CMK (cell line): ENCODE measurements at regions not wholly inside any gene's neighbourhood (a gene's known extent, or its start where the extent isn't known, plus 50 kb on each side); places are given as distances from the start of the nearest gene placed in this dataset.
"Not testable (repeated sequence)": the region's sequence is repeated elsewhere in the genome, so short reads cannot be mapped to it uniquely, and the experiment has no call there.

Experiments
- DNase-seq: peaks from one replicate; pipeline ENCODE4 v3.0.0-alpha.2; 2010; ENCODE audit warnings: low read depth

DNA sequence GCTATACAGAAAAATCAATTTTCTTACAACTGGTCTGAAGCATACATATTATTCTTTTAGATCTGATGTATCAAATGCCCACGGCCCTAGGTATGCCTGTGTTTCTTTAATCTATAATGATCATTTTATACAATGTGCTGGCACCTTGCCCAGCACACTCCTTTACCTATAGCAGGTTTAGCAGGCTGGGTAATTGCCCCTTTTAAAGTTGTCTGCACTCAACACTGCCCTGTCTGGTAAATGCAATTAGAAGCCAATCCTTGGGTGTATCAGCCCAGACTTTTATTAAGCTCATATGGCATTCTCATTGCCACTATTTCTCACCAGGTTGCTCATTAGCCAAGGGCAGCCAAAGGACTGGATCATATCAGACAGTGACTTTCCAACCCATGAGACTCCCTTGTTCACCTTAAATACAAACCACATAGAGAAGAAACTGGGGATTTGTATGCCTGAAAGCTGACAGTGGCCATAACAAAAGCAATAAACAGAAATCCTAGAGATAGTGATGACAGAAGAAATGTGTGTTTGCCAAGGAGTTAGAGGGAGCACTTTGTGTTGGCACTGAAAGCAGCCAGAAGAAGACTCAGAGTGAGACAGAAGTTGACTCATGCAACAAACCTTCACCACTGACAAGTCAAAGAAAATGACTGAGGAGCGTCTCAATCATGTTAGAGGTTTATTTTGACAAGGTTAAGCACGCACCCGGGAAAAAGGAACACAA, 334.2 kb downstream of the SPATA31A7 start:
- DNase-seq, result not testable (repeated sequence)

DNA sequence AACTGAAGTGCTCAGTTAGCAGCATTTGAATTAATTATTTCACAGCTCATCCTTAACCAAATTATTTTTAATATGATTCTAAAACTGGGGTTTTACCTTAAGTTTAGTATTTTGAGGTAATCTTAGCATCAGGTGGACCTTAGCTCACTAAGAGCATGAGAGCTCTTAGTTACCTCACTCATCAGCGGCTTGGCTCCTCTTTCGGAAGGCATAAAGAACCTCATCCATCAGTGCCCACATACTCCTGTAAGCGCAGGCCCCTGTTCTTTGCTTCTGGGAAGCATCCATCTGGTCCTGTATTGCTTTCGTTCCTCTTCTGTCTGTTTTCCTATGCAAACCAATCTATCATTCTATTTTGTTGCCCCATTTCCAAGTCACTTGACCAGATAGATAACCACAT, 335.8 kb downstream of the SPATA31A7 start:
- DNase-seq, result not testable (repeated sequence)

DNA sequence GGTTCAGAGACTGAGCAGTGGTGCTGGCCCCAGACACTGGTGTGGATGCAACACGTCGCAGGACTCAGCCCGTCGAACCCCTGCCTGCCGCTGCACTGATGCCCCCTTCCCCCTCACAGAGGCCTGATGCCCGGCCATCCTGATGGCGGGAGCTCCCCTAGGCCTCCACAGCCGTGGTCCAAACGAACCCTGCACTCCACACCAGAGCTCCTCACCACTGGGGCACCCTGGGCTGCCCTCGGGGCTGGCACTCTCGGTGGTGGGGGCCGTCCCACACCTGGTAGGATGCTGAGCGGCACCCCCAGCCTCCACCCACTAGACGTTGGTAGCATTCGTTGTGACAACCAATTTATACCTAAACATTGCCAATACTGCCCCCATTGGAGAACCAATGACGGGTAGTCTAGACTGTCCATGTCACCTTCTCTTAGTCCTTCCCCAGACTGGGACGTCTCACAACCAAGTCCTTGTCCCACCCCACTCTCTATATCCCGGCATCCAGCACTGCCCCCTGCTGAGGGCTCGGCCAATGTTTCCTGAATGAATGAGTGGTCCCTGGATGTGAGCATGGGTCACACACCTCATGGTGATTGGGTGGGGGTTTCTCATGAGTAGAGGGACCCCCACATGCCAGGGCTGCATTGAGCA, 360.4 kb downstream of the SPATA31A7 start:
- not testable (repeated sequence) for DNase-seq

DNA sequence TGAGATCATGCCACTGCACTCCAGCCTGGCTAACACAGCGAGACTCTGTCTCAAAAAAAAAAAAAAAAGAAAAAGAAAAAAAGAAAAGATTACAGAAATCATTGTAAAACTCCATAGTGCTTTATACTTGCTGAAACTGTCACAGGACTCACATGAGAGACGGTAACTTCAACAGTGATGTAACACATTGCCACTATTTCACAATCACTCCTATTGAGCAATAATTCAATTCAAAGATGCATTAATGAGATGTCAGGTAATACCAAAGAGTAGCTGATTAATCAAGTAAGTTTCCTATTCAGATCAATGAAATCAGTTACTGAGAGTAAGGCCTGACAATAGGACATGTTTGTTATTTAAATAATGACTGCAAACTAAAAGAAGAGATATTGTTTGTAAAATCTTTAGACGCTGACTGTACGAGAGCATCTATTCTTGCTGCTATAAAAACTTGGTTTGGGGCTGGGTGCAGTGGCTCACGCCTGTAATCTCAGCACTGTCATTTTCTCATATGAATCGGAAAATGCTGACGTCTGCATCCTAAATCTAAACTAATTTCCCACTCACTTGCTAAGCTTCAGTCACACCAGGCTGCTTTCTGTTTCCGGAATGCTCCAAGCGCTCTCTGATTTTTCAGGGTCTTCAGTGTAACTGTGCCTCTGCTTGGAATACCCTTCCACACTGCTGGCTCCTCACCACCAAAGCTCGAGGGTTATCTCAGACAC, 381.7 kb downstream of the SPATA31A7 start:
- DNase-seq, result not testable (repeated sequence)

DNA sequence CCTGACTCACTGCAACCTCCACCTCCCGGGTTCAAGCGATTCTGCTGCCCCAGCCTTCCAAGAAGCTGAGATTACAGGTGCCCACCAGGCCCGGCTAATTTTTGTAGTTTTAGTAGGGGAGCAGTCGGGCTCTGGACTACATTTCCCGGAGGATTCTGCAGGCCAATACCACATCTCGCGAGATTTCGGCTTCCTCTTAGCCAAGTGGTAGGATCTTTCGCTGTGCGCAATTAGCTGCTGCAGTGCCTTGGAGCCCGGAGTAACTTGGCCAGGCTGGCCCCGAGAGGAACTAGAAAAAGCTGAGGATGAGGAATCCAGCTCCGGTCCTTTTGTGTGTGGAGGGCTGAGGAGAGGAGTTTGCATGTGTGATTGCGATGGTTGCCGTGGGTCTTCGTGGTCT, 382.5 kb downstream of the SPATA31A7 start:
- not testable (repeated sequence) for DNase-seq

DNA sequence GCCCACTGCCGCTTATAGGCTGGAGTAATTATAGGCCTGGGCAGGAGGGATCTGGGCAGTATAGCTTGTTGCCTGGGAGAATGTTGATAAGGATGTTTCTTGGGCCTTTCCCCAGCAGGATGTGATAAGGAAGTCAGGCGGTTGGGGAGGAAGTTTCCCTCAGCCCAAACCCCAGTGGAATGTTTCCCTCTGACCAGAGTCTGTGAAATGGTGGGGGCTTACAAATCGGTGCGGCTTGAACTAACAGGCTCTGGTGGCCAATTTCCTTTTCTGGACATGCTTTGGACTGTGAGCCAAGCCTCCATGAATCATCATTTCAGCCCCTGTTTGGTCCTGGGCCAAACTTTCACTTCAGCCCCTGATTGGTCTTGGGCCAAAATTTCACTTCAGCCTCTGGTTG, 383.6 kb downstream of the SPATA31A7 start:
- DNase-seq, result peak; percentile 44
